PC-9 (cell line): ENCODE measurements at regions not wholly inside any gene's neighbourhood (a gene's known extent, or its start where the extent isn't known, plus 50 kb on each side); places are given as distances from the start of the nearest gene placed in this dataset.

ENCODE experiments used
- BruUV-seq: library from RNA; stranded (reverse); fragments of 400-500 nt; replicated peaks from 2 replicates; lab custom pipeline; 2021; lab: Mats Ljungman, UMichigan
- CTCF ChIA-PET: fragments of 300-600 bp; sonication (Branson Sonifier 250); formaldehyde crosslinking; loops from one replicate; lab custom pipeline; 2022; ENCODE audit warnings: antibody characterized with exemption; lab: Charles Lee
- POLR2A ChIA-PET: fragments of 300-600 bp; sonication (Branson Sonifier 250); formaldehyde crosslinking; loops from one replicate; lab custom pipeline; 2022; ENCODE audit warnings: antibody characterized with exemption; ENCODE audit not compliant: unreplicated experiment; lab: Charles Lee
- DNase-seq, 2 experiments: peaks; one replicate each; pipeline versions ENCODE4 v3.0.0 to v3.0.0-alpha.2; 2015 to 2022; ENCODE audit warnings: mixed read lengths in 1 of 2
- H2AFZ ChIP-seq: fragments of 200-600 bp; sonication (generic); 2 replicates; pipeline ENCODE4 v1.8.1; 2017; ENCODE audit warnings: antibody characterized with exemption
- H3F3A ChIP-seq: fragments of 200-600 bp; sonication (generic); 2 replicates; pipeline ENCODE4 v1.8.1; 2017; ENCODE audit warnings: antibody characterized with exemption, mild to moderate bottlenecking, low read depth; ENCODE audit not compliant: insufficient read depth
- H3K27ac ChIP-seq: fragments of 200-600 bp; sonication (generic); 2 replicates; pipeline ENCODE4 v1.6.1; 2016; ENCODE audit warnings: mixed run types
- H3K27me3 ChIP-seq: fragments of 200-600 bp; sonication (generic); 2 replicates; pipeline ENCODE4 v1.6.1; 2016; ENCODE audit warnings: low read depth, mixed run types; ENCODE audit not compliant: insufficient read depth
- H3K36me3 ChIP-seq: fragments of 200-600 bp; sonication (generic); 2 replicates; pipeline ENCODE4 v1.6.1; 2016; ENCODE audit warnings: low read depth, mixed run types
- H3K4me1 ChIP-seq: fragments of 200-600 bp; sonication (generic); replicated peaks from 2 replicates; pipeline ENCODE4 v1.6.1; 2016; ENCODE audit warnings: mixed run types; ENCODE audit not compliant: insufficient read depth
- H3K4me2 ChIP-seq: fragments of 200-600 bp; sonication (generic); 2 replicates; pipeline ENCODE4 v1.6.1; 2017; ENCODE audit warnings: mixed run types
- H3K4me3 ChIP-seq: fragments of 200-600 bp; sonication (generic); 2 replicates; pipeline ENCODE4 v1.6.1; 2016; ENCODE audit warnings: mixed run types
- H3K79me2 ChIP-seq: fragments of 200-600 bp; sonication (generic); 2 replicates; pipeline ENCODE4 v1.6.1; 2017; ENCODE audit warnings: low read depth, mixed run types
- H3K9me2 ChIP-seq: fragments of 200-600 bp; sonication (generic); 2 replicates; pipeline ENCODE4 v1.8.1; 2017; ENCODE audit warnings: mild to moderate bottlenecking; ENCODE audit not compliant: insufficient read depth
- H3K9me3 ChIP-seq: fragments of 200-600 bp; sonication (generic); 2 replicates; pipeline ENCODE4 v1.8.1; 2016; ENCODE audit warnings: low read depth; ENCODE audit not compliant: insufficient read depth
- H4K20me1 ChIP-seq: fragments of 200-600 bp; sonication (generic); 2 replicates; pipeline ENCODE4 v1.8.1; 2017; ENCODE audit not compliant: insufficient read depth
- EZH2 ChIP-seq: fragments of 200-600 bp; sonication (generic); IDR thresholded peaks from 2 replicates; pipeline ENCODE4 v1.8.0; 2017; ENCODE audit warnings: antibody characterized with exemption, low read depth
- intact Hi-C: fragments of 100-400 bp; cut with micrococcal nuclease; formaldehyde crosslinking; loops from one replicate; pipeline ENCODE4 v1.10.0; 2022; ENCODE audit not compliant: unreplicated experiment
- TF ChIP-seq, protein P1 (sequence below): fragments of 200-600 bp; sonication (generic); conservative IDR thresholded peaks from 2 replicates; pipeline ENCODE4 v1.6.1; 2017; ENCODE audit warnings: mixed run types, antibody characterized with exemption, mild to moderate bottlenecking, moderate library complexity

DNA sequence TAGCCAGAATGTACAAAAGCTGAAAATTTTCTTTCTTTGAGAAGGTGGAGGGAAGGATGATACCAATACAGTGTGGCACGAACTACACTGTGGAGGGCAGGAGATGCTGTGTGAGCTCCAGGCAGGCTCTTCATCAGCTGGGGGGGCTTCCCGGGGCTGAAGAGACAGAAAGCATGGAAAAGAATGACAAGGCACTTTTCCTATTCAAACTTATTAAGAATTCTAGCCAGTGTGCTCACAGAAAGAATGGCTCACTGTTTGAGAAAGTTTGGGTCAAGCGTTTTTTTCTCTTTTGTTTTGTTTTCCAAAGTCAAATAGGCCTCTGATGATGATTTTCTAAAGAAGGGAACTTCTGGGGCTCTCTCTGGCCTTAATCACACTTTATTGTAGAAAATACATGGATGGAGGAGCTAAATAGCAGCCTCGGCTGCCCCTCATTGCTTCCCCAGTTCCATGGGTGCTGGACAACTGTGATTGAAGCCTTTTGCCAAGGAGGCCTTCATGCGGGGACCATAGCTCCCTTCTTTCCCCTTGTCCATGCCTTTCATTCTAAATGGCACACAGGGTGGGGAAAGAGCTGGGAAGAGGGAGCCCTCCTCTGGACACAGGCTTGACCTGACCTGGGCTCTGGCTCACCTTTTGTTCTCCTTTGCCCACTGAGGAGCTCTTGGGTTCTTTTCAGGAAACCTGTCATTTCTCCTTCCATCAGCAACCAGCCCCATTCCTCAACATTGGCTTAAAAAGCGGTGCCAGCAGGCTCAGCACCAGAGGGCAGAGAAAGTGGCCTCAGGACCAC is 130.6 kb downstream of the TDRD15 start:
- H4K20me1 ChIP-seq, result no peaks in the 10 kb centered on the region
- no peak overlapping the region for H3K4me2 ChIP-seq
- no peak overlapping the region for H2AFZ ChIP-seq
- ChIA-PET CTCF (no interaction called here), POLR2A (no interaction called here)
- H3K79me2 ChIP-seq, result no peaks in the 10 kb centered on the region
- H3K9me2 ChIP-seq, result no peaks in the 10 kb centered on the region
- H3K27ac ChIP-seq, result no peak overlapping the region
- intact Hi-C loops, result no loop called here
- H3F3A ChIP-seq, result no peaks in the 10 kb centered on the region
- H3K27me3 ChIP-seq, result no peaks in the 10 kb centered on the region
- H3K4me3 ChIP-seq, result no peak overlapping the region
- no TSS peak for BruUV-seq
- H3K9me3 ChIP-seq, result no peaks in the 10 kb centered on the region
- no peaks in the 10 kb centered on the region for H3K4me1 ChIP-seq
- TF ChIP-seq, protein P1, sequence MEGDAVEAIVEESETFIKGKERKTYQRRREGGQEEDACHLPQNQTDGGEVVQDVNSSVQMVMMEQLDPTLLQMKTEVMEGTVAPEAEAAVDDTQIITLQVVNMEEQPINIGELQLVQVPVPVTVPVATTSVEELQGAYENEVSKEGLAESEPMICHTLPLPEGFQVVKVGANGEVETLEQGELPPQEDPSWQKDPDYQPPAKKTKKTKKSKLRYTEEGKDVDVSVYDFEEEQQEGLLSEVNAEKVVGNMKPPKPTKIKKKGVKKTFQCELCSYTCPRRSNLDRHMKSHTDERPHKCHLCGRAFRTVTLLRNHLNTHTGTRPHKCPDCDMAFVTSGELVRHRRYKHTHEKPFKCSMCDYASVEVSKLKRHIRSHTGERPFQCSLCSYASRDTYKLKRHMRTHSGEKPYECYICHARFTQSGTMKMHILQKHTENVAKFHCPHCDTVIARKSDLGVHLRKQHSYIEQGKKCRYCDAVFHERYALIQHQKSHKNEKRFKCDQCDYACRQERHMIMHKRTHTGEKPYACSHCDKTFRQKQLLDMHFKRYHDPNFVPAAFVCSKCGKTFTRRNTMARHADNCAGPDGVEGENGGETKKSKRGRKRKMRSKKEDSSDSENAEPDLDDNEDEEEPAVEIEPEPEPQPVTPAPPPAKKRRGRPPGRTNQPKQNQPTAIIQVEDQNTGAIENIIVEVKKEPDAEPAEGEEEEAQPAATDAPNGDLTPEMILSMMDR, result no peak
- no peak for TF ChIP-seq EZH2
- H3K36me3 ChIP-seq, result no peaks in the 10 kb centered on the region
- no peak for DNase-seq

DNA sequence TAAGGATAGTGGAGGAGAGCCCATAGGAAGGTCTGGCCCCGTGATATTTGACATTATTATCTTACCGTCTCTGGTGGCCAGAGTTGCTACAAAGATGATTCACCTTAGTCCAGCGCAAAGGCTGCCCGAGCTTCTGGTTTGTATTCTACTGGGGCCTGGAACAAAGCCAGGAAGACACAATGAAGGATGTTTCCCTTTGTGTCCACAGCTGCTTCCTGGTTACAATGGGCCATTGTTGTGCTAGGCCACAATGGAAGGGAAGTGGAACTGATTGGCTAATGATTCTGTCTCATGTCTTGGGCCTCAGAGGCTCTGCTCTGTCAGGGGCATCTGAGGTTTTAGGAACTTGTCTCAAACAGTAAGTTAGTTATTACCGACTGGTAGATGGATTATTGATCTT is 132.2 kb downstream of the TDRD15 start:
- Histone ChIP-seq H3K27ac (no peak overlapping the region), H3K27me3 (no peaks in the 10 kb centered on the region; the same call in 1 of the 2 replicates), H3K36me3 (no peaks in the 10 kb centered on the region), H3K79me2 (no peaks in the 10 kb centered on the region), H3K4me3 (no peak overlapping the region), H4K20me1 (no peaks in the 10 kb centered on the region), H3F3A (no peaks in the 10 kb centered on the region), H3K4me2 (no peak overlapping the region), H3K9me3 (no peaks in the 10 kb centered on the region), H3K9me2 (no peaks in the 10 kb centered on the region), H3K4me1 (no peaks in the 10 kb centered on the region), H2AFZ (no peak overlapping the region)
- POLR2A ChIA-PET, result no interaction called here
- no TSS peak for BruUV-seq
- CTCF ChIA-PET, result no interaction called here
- TF ChIP-seq, protein P1, result no peak
- no peak for TF ChIP-seq EZH2
- no peak for DNase-seq
- intact Hi-C loops, result no loop called here

DNA sequence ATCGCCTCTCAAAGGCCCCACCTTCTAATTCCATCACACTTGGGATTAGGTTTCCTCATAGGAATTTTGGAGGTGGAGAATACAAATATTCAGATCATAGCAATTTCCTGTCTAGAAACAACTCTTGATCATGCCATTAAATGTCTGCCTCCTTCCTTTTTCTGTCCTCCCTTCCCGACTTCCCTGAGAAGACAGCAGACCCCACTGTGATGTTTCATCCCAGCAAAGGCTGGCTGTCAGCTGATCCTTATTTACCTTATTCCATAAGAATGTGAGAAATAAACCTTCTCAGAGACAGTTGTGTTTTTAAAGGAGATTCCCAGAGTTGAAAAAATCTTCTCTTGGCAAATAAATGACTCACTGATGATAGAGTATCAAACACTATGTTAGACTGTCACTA is 133.9 kb downstream of the TDRD15 start:
- Histone ChIP-seq H3K4me1 (no peaks in the 10 kb centered on the region), H3K79me2 (no peaks in the 10 kb centered on the region), H3K9me2 (no peaks in the 10 kb centered on the region), H3K4me2 (no peak overlapping the region), H2AFZ (no peak overlapping the region), H3K27me3 (peaks cover 7% of the 10 kb centered on the region; the same call in 1 of the 2 replicates), H3K4me3 (no peak overlapping the region), H3K36me3 (no peaks in the 10 kb centered on the region), H4K20me1 (no peaks in the 10 kb centered on the region), H3K27ac (no peak overlapping the region), H3F3A (no peaks in the 10 kb centered on the region), H3K9me3 (no peaks in the 10 kb centered on the region)
- TF ChIP-seq, protein P1, result no peak
- TF ChIP-seq EZH2, result no peak
- ChIA-PET POLR2A (interaction anchor here (0.6 kb wide), 1 partner anchor 582 kb away, joined by 4 read pairs; no protein-coding TSS in a partner anchor), CTCF (no interaction called here)
- DNase-seq, result no peak
- BruUV-seq, result no TSS peak
- intact Hi-C loops, result no loop called here
